ENCODE measurements at regions not wholly inside any gene's neighbourhood (a gene's known extent, or its start where the extent isn't known, plus 50 kb on each side); places are given as distances from the start of the nearest gene placed in this dataset.

GRCh38 chr12:25317553-25317952 is 66.8 kb upstream of the KRAS start (continued):
- no peak for TF ChIP-seq CTCF (IDR thresholded peaks at IDR 0.05 in 2 of 3, conservative IDR thresholded peaks at IDR 0.05 in 1 of 3; ENCODE audit: insufficient read depth in 2 of 3, low read depth in 1 of 3, low read length in 3 of 3)
- TF ChIP-seq SRF (CRISPR knock-in tag; IDR thresholded peaks at IDR 0.05), result no peak
- TF ChIP-seq USF1 (CRISPR knock-in tag; IDR thresholded peaks at IDR 0.05), result no peak

GRCh38 chr12:25315388-25315787 is 64.7 kb upstream of the KRAS start:
- in situ Hi-C loops (cut with MboI), result no loop called here
- peaks cover 1 to 5% of the 10 kb centered on the region in 2 experiments; a peak in 2 of 5 replicates for H3K27me3 ChIP-seq (ENCODE audit: control insufficient read depth in 2 of 2, insufficient read depth in 2 of 2, low read length in 2 of 2)
- H3K4me3 ChIP-seq, result no peak overlapping the region
- CTCF ChIA-PET (ENCODE audit: low intra/inter-chr PET ratio), result no interaction called here
- DNase-seq (ENCODE audit: extremely low read depth in 1 of 4, low spot score in 3 of 4) (no peak), ATAC-seq (no peak), FAIRE-seq (no peak)
- H3K36me3 ChIP-seq (ENCODE audit: control insufficient read depth, insufficient read depth, low read length), result no peaks in the 10 kb centered on the region
- H3K9me3 ChIP-seq (replicated peaks; ENCODE audit: control insufficient read depth, insufficient read depth, low read depth, low read length), result no peaks in the 10 kb centered on the region
- TF ChIP-seq KLF1 (tag; IDR thresholded peaks at IDR 0.05) (no peak), ELF4 (CRISPR knock-in tag; IDR thresholded peaks at IDR 0.05) (no peak), BHLHE40 (IDR thresholded peaks at IDR 0.05; ENCODE audit: low read length) (no peak), MECOM (CRISPR knock-in tag; IDR thresholded peaks at IDR 0.05) (no peak), TSHZ1 (CRISPR knock-in tag; IDR thresholded peaks at IDR 0.05) (no peak), ZNF583 (CRISPR knock-in tag; IDR thresholded peaks at IDR 0.05) (no peak), SIN3B (IDR thresholded peaks at IDR 0.05; ENCODE audit: low read depth) (no peak), CREM (IDR thresholded peaks at IDR 0.05; ENCODE audit: low read depth) (no peak), ZNF121 (CRISPR knock-in tag; conservative IDR thresholded peaks at IDR 0.05) (no peak)
- POLR2A ChIA-PET, result no interaction called here
- H4K20me1 ChIP-seq (replicated peaks; ENCODE audit: control insufficient read depth, insufficient read depth, low read length), result no peaks in the 10 kb centered on the region
- H3K27ac ChIP-seq (ENCODE audit: extremely low read depth, low read depth, low read length), result no peak overlapping the region
- H3K4me2 ChIP-seq (ENCODE audit: insufficient read depth, low read length), result no peak overlapping the region
- intact Hi-C loops (cut with micrococcal nuclease), result no loop called here
- no peaks in the 10 kb centered on the region for H3K79me2 ChIP-seq (ENCODE audit: control insufficient read depth, insufficient read depth, low read length)
- no peaks in the 10 kb centered on the region; a peak in 1 of 5 replicates for H3K4me1 ChIP-seq (replicated peaks in 1 of 2; ENCODE audit: control insufficient read depth in 2 of 2, insufficient read depth in 2 of 2, low read length in 2 of 2)
- H3K9me1 ChIP-seq (ENCODE audit: control insufficient read depth, insufficient read depth, low read length), result no peaks in the 10 kb centered on the region
- H2AFZ ChIP-seq (ENCODE audit: low read depth, low read length), result no peak overlapping the region
- BruUV-seq (replicated peaks), result no TSS peak
- no peak overlapping the region for H3K9ac ChIP-seq (ENCODE audit: insufficient read depth in 1 of 2, low read depth in 2 of 2, low read length in 2 of 2)
